Liver (tissue), 8 donors: ENCODE measurements at regions not wholly inside any gene's neighbourhood (a gene's known extent, or its start where the extent isn't known, plus 50 kb on each side); places are given as distances from the start of the nearest gene placed in this dataset.

ENCODE experiments used
- DNase-seq: peaks from one replicate; pipeline ENCODE4 v3.0.0-alpha.2; 2017; ENCODE audit warnings: low spot score
- H3K27ac ChIP-seq, 2 donors: one replicate each; pipeline ENCODE4 v1.7.0; 2013; ENCODE audit warnings: inconsistent platforms in 2 of 2, low read length in 2 of 2, control low read depth in 1 of 2, low read depth in 1 of 2, mild to moderate bottlenecking in 1 of 2
- H3K27me3 ChIP-seq, 4 donors: one replicate each; pipeline versions ENCODE4 v1.6.1 to v1.7.0; 2013; ENCODE audit warnings: low read length in 3 of 4, inconsistent platforms in 1 of 4, mild to moderate bottlenecking in 1 of 4, moderate library complexity in 1 of 4; ENCODE audit not compliant: control insufficient read depth in 4 of 4, insufficient read depth in 4 of 4
- H3K36me3 ChIP-seq, 4 donors: one replicate each; pipeline versions ENCODE4 v1.6.1 to v1.7.0; 2013; ENCODE audit warnings: low read length in 3 of 4, mild to moderate bottlenecking in 3 of 4, low read depth in 1 of 4, moderate library complexity in 1 of 4; ENCODE audit not compliant: control insufficient read depth in 4 of 4, insufficient read depth in 3 of 4
- H3K4me1 ChIP-seq, 4 donors: one replicate each; pipeline versions ENCODE4 v1.6.1 to v1.7.0; 2013; ENCODE audit warnings: low read length in 3 of 4, mild to moderate bottlenecking in 3 of 4, moderate library complexity in 1 of 4; ENCODE audit not compliant: control insufficient read depth in 4 of 4, insufficient read depth in 4 of 4
- H3K4me3 ChIP-seq, 3 donors: one replicate each; pipeline versions ENCODE4 v1.6.1 to v1.7.0; 2013; ENCODE audit warnings: low read length in 3 of 3, control low read depth in 1 of 3, low read depth in 1 of 3, mild to moderate bottlenecking in 1 of 3
- H3K9ac ChIP-seq, 2 donors: one replicate each; pipeline ENCODE4 v1.7.0; 2013; ENCODE audit warnings: low read length in 2 of 2, mild to moderate bottlenecking in 2 of 2, moderate library complexity in 2 of 2, control low read depth in 1 of 2, low read depth in 1 of 2
- H3K9me3 ChIP-seq, 4 donors: one replicate each; pipeline versions ENCODE4 v1.6.1 to v1.7.0; 2013; ENCODE audit warnings: low read length in 3 of 4; ENCODE audit not compliant: control insufficient read depth in 4 of 4
- FOXA2 ChIP-seq: IDR thresholded peaks from 2 replicates; pipeline ENCODE4 v1.6.1; 2016; ENCODE audit warnings: antibody characterized with exemption
- HNF4A ChIP-seq, 2 donors: conservative IDR thresholded peaks; 2 replicates each; pipeline ENCODE4 v1.6.1; 2016; ENCODE audit warnings: antibody characterized with exemption in 2 of 2, mild to moderate bottlenecking in 2 of 2
- JUND ChIP-seq, 2 donors: IDR thresholded peaks; 2 replicates each; pipeline ENCODE4 v1.6.1; 2016; ENCODE audit warnings: antibody characterized with exemption in 2 of 2
- NR2F2 ChIP-seq: IDR thresholded peaks from 2 replicates; pipeline ENCODE4 v1.6.1; 2016; ENCODE audit warnings: antibody characterized with exemption
- RAD21 ChIP-seq, 2 donors: IDR thresholded peaks; 2 replicates each; pipeline ENCODE4 v1.6.1; 2016; ENCODE audit warnings: antibody characterized with exemption in 2 of 2, mild to moderate bottlenecking in 2 of 2
- RXRA ChIP-seq, 2 donors: IDR thresholded peaks; 2 replicates each; pipeline ENCODE4 v1.6.1; 2017 to 2018; ENCODE audit warnings: antibody characterized with exemption in 2 of 2, mild to moderate bottlenecking in 1 of 2
- SP1 ChIP-seq: IDR thresholded peaks from 2 replicates; pipeline ENCODE4 v1.6.1; 2018; ENCODE audit warnings: antibody characterized with exemption, mild to moderate bottlenecking
- TAF1 ChIP-seq: conservative IDR thresholded peaks from 2 replicates; pipeline ENCODE4 v1.6.1; 2016; ENCODE audit warnings: antibody characterized with exemption, mild to moderate bottlenecking
- YY1 ChIP-seq: IDR thresholded peaks from 2 replicates; pipeline ENCODE4 v1.6.1; 2016; ENCODE audit warnings: antibody characterized with exemption, mild to moderate bottlenecking
- WGBS: extraction: QIAGEN DNeasy Blood & Tissue Kit; methylation state at CpG from one replicate; pipeline ENCODE4 v1.1.7; 2013; 5-methylcytosine and 5-hydroxymethylcytosine counted together
- TF ChIP-seq, protein P1 (sequence below): IDR thresholded peaks from 2 replicates; pipeline ENCODE4 v1.6.1; 2016; ENCODE audit warnings: antibody characterized with exemption, mild to moderate bottlenecking
- TF ChIP-seq, protein P2 (sequence below): IDR thresholded peaks from 2 replicates; pipeline ENCODE4 v1.6.1; 2016; ENCODE audit warnings: antibody characterized with exemption
- TF ChIP-seq, protein P3 (sequence below): IDR thresholded peaks from 2 replicates; pipeline ENCODE4 v1.6.1; 2016; ENCODE audit warnings: antibody characterized with exemption
- TF ChIP-seq, protein P4 (sequence below): fragments of 150-350 bp; IDR thresholded peaks from 2 replicates; pipeline ENCODE4 v1.5.1; 2017; ENCODE audit warnings: improper control_type of control experiment, low read depth, low read length; ENCODE audit not compliant: missing input control
- donor health status: healthy.
- donor health status: healthy.
- donor health status: healthy.
- donor health status: healthy.
- donor health status: healthy.

DNA sequence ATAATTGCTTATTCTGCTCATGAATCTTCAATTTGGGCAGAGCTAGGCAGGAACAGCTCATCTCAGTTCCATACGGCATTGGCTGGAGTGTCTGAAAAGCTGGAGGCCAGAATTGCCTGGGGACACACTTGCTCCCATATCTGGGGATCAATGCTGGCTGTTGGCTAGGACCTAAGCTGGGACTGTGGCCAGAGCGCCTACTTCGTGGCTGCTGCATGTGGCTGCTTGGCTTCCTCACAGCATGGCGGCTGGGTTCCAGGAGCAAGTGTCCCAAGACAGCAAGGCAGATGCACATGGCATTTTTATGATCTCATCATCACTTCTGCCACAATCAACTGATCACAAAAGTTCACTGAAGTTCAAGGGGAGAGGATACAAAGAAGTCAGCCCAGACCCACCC lies 200.2 kb downstream of the TTC8 start:
- TF ChIP-seq HNF4A (conservative IDR thresholded peaks at IDR 0.05) (no peak), RAD21 (IDR thresholded peaks at IDR 0.05) (no peak), YY1 (no peak), NR2F2 (no peak), JUND (IDR thresholded peaks at IDR 0.05) (no peak), RXRA (IDR thresholded peaks at IDR 0.05) (no peak), FOXA2 (no peak), TAF1 (no peak), SP1 (no peak)
- TF ChIP-seq, protein P1, sequence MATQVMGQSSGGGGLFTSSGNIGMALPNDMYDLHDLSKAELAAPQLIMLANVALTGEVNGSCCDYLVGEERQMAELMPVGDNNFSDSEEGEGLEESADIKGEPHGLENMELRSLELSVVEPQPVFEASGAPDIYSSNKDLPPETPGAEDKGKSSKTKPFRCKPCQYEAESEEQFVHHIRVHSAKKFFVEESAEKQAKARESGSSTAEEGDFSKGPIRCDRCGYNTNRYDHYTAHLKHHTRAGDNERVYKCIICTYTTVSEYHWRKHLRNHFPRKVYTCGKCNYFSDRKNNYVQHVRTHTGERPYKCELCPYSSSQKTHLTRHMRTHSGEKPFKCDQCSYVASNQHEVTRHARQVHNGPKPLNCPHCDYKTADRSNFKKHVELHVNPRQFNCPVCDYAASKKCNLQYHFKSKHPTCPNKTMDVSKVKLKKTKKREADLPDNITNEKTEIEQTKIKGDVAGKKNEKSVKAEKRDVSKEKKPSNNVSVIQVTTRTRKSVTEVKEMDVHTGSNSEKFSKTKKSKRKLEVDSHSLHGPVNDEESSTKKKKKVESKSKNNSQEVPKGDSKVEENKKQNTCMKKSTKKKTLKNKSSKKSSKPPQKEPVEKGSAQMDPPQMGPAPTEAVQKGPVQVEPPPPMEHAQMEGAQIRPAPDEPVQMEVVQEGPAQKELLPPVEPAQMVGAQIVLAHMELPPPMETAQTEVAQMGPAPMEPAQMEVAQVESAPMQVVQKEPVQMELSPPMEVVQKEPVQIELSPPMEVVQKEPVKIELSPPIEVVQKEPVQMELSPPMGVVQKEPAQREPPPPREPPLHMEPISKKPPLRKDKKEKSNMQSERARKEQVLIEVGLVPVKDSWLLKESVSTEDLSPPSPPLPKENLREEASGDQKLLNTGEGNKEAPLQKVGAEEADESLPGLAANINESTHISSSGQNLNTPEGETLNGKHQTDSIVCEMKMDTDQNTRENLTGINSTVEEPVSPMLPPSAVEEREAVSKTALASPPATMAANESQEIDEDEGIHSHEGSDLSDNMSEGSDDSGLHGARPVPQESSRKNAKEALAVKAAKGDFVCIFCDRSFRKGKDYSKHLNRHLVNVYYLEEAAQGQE: no peak
- TF ChIP-seq, protein P2, sequence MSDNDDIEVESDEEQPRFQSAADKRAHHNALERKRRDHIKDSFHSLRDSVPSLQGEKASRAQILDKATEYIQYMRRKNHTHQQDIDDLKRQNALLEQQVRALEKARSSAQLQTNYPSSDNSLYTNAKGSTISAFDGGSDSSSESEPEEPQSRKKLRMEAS: no peak
- TF ChIP-seq, protein P3, sequence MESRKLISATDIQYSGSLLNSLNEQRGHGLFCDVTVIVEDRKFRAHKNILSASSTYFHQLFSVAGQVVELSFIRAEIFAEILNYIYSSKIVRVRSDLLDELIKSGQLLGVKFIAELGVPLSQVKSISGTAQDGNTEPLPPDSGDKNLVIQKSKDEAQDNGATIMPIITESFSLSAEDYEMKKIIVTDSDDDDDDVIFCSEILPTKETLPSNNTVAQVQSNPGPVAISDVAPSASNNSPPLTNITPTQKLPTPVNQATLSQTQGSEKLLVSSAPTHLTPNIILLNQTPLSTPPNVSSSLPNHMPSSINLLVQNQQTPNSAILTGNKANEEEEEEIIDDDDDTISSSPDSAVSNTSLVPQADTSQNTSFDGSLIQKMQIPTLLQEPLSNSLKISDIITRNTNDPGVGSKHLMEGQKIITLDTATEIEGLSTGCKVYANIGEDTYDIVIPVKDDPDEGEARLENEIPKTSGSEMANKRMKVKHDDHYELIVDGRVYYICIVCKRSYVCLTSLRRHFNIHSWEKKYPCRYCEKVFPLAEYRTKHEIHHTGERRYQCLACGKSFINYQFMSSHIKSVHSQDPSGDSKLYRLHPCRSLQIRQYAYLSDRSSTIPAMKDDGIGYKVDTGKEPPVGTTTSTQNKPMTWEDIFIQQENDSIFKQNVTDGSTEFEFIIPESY: no peak
- Histone ChIP-seq H3K9me3 (no peaks in the 10 kb centered on the region), H3K4me1 (peaks cover 3 to 13% (median 11%) of the 10 kb centered on the region in 4 donors), H3K27ac (no peak overlapping the region), H3K9ac (no peak overlapping the region), H3K4me3 (no peak overlapping the region), H3K27me3 (no peaks in the 10 kb centered on the region), H3K36me3 (no peaks in the 10 kb centered on the region)
- WGBS: 85% methylated on average over 4 of the region's 4 CpGs
- DNase-seq: no peak

DNA sequence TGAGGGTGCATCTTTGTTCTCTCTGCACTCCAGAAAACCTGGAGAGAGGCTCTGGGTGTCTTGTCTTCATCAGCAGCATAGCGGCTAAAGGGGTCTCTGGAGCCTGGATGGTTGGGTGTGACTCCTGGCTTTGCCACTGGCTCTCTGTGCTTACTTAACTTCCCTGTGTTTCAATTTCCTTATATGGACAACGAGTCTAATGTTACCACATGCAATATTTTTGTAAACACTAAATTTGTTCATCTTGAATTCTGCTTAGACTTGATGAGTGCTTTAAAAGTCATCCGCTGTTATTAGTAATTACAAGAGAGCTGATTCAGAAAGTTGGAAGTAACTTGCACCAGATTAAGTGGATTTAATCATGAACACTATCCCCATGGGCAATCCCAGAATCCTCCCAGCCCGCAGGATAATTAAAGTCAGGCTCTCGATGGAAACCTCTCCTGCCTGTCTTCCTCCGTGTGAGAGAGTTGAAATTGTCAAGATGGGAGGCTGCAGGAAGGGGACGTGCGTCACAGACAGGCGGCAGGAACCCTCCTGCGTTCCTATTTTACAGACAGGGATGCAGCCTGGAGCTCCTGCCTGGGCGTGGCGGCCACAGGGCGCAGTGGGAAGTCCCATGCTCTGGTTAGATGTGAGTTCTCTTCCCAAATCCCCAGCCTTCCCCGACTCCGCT lies 201.2 kb downstream of the TTC8 start:
- peaks cover 3 to 13% (median 11%) of the 10 kb centered on the region in 4 donors for H3K4me1 ChIP-seq
- no peaks in the 10 kb centered on the region for H3K36me3 ChIP-seq
- H3K27ac ChIP-seq: no peak overlapping the region
- H3K4me3 ChIP-seq: no peak overlapping the region
- no peaks in the 10 kb centered on the region for H3K9me3 ChIP-seq
- TF ChIP-seq FOXA2 (no peak), SP1 (no peak), YY1 (no peak), NR2F2 (no peak), RXRA (IDR thresholded peaks at IDR 0.05) (no peak)
- TF ChIP-seq, protein P1: no peak
- TF ChIP-seq, protein P3: no peak
- TF ChIP-seq, protein P4, sequence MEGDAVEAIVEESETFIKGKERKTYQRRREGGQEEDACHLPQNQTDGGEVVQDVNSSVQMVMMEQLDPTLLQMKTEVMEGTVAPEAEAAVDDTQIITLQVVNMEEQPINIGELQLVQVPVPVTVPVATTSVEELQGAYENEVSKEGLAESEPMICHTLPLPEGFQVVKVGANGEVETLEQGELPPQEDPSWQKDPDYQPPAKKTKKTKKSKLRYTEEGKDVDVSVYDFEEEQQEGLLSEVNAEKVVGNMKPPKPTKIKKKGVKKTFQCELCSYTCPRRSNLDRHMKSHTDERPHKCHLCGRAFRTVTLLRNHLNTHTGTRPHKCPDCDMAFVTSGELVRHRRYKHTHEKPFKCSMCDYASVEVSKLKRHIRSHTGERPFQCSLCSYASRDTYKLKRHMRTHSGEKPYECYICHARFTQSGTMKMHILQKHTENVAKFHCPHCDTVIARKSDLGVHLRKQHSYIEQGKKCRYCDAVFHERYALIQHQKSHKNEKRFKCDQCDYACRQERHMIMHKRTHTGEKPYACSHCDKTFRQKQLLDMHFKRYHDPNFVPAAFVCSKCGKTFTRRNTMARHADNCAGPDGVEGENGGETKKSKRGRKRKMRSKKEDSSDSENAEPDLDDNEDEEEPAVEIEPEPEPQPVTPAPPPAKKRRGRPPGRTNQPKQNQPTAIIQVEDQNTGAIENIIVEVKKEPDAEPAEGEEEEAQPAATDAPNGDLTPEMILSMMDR: no peak
- TF ChIP-seq, protein P2: no peak
- H3K9ac ChIP-seq: no peak overlapping the region
- 80% methylated on average over 15 of the region's 15 CpGs for WGBS
- H3K27me3 ChIP-seq: no peaks in the 10 kb centered on the region
- no peak for DNase-seq
